ENCODE measurements at regions not wholly inside any gene's neighbourhood (a gene's known extent, or its start where the extent isn't known, plus 50 kb on each side); places are given as distances from the start of the nearest gene placed in this dataset.

- TF ChIP-seq CTCF (IDR thresholded peaks at IDR 0.05), result no peak
- TF ChIP-seq POLR2A (IDR thresholded peaks at IDR 0.05), result no peak
These were observed 1371.6 kb upstream of the EPHA6 start for GRCh38 chr3:95442766-95443165.
